ENCODE measurements at regions not wholly inside any gene's neighbourhood (a gene's known extent, or its start where the extent isn't known, plus 50 kb on each side); places are given as distances from the start of the nearest gene placed in this dataset.

GRCh38 chr10:33067481-33067880, 109.5 kb upstream of the ITGB1 start:
- Histone ChIP-seq H2BK15ac (ENCODE audit: low read depth, low read length) (no peak overlapping the region), H4K8ac (ENCODE audit: low read depth in 2 of 2, low read length in 2 of 2) (no peak overlapping the region), H3K27me3 (ENCODE audit: control insufficient read depth, insufficient read depth, low read length) (no peaks in the 10 kb centered on the region), H3K4me2 (ENCODE audit: low read depth, low read length) (no peak overlapping the region), H4K20me1 (ENCODE audit: insufficient read depth, low read length) (no peaks in the 10 kb centered on the region), H3K14ac (replicated peaks; ENCODE audit: low read depth, low read length) (no peak overlapping the region; the same call in 1 of the 2 replicates), H2BK5ac (ENCODE audit: low read depth, low read length, poor library complexity, severe bottlenecking) (no peak overlapping the region), H3K4me1 (ENCODE audit: control insufficient read depth, insufficient read depth, low read length) (peaks cover 14% of the 10 kb centered on the region), H3K9ac (ENCODE audit: low read depth, low read length) (no peak overlapping the region), H2AK9ac (replicated peaks; ENCODE audit: low read depth, low read length, poor library complexity) (no peak overlapping the region), H3K9me1 (ENCODE audit: insufficient read depth, low read length) (peaks cover 5% of the 10 kb centered on the region; the same call in 1 of the 2 replicates), H3K56ac (ENCODE audit: extremely low read depth, insufficient read depth, low read length) (no peak overlapping the region), H4K5ac (ENCODE audit: low read depth, low read length) (0 out of 2 replicates have a peak overlapping the region, but pooled peaks have one; percentile 26), H3K9me3 (ENCODE audit: control insufficient read depth, insufficient read depth, low read length) (no peaks in the 10 kb centered on the region), H2AFZ (replicated peaks; ENCODE audit: low read length, poor library complexity) (no peak overlapping the region), H2BK120ac (ENCODE audit: low read depth, low read length) (no peak overlapping the region), H3K23ac (ENCODE audit: low read depth, low read length) (no peak overlapping the region), H2AK5ac (ENCODE audit: low read depth, low read length) (no peak overlapping the region), H3K4me3 (ENCODE audit: insufficient read depth, low read depth, low read length) (no peak overlapping the region), H3K4ac (ENCODE audit: low read depth, low read length) (no peak overlapping the region), H4K91ac (ENCODE audit: insufficient read depth, low read depth, low read length) (no peak overlapping the region), H3K27ac (ENCODE audit: insufficient read depth, low read length) (no peak overlapping the region; the same call in 1 of the 2 replicates), H3K36me3 (ENCODE audit: control insufficient read depth, insufficient read depth, low read length) (no peaks in the 10 kb centered on the region), H3K79me1 (ENCODE audit: low read depth in 1 of 2, low read length in 2 of 2) (no peaks in the 10 kb centered on the region), H3K18ac (ENCODE audit: low read depth, low read length) (no peak overlapping the region), H2BK20ac (ENCODE audit: low read depth, low read length) (no peak overlapping the region)
- ChIA-PET POLR2A (ENCODE audit: unreplicated experiment) (no interaction called here), CTCF (interaction anchor here (0.5 to 2.0 kb wide), 2 partner anchors 49 to 623 kb away, joined by 3 to 6 read pairs; no protein-coding TSS in a partner anchor)
- DNase-seq, result peak; percentile 42
- dilution Hi-C loops (cut with HindIII; ENCODE audit: low sequenced_read_pairs, unreplicated experiment) (no loop called here), in situ Hi-C loops (cut with MboI; ENCODE audit: low sequenced_read_pairs) (no loop called here), intact Hi-C loops (cut with micrococcal nuclease) (no loop called here)
- no CpG with 5 or more reads among the region's 2 CpGs for WGBS, 2 experiments (ENCODE audit: extremely low coverage in 2 of 2, insufficient read length in 1 of 2)
- TF ChIP-seq NFE2L2 (IDR thresholded peaks at IDR 0.05; ENCODE audit: low read depth, low read length), result peak; percentile 66; the same call in 1 of the 2 replicates
- no peak for TF ChIP-seq MAZ (IDR thresholded peaks at IDR 0.05; ENCODE audit: borderline replicate concordance, low read depth, low read length)
- BruUV-seq (replicated peaks), result no TSS peak
- ATAC-seq (ENCODE audit: low read depth), result no peak
